HL-60 (cell line): ENCODE measurements at regions not wholly inside any gene's neighbourhood (a gene's known extent, or its start where the extent isn't known, plus 50 kb on each side); places are given as distances from the start of the nearest gene placed in this dataset.
"Not testable (repeated sequence)": the region's sequence is repeated elsewhere in the genome, so short reads cannot be mapped to it uniquely, and the experiment has no call there.

Experiments
- DNase-seq, 2 experiments: peaks; one replicate each; pipeline ENCODE4 v3.0.0-alpha.2; 2010 to 2020; ENCODE audit warnings: low read depth in 1 of 2, low spot score in 1 of 2
- H3K27ac ChIP-seq: fragments of 250-450 bp; sonication (Bioruptor Pico); replicated peaks from 2 replicates; pipeline ENCODE4 v1.5.1; 2020; ENCODE audit warnings: mild to moderate bottlenecking, moderate library complexity
- H3K27me3 ChIP-seq: fragments of 250-450 bp; sonication (Bioruptor Pico); 2 replicates; pipeline ENCODE4 v1.5.1; 2021; ENCODE audit warnings: mild to moderate bottlenecking, moderate library complexity; ENCODE audit not compliant: insufficient read depth, poor library complexity, severe bottlenecking
- H3K4me3 ChIP-seq: replicated peaks from 2 replicates; pipeline ENCODE4 v1.5.1; 2011; ENCODE audit warnings: mild to moderate bottlenecking, control low read depth, low read length; ENCODE audit not compliant: insufficient read depth
- CTCF ChIP-seq: IDR thresholded peaks from one replicate; pipeline ENCODE4 v1.5.1; 2011; ENCODE audit warnings: low read length, control low read depth, inconsistent platforms; ENCODE audit not compliant: insufficient read depth
- GABPA ChIP-seq: IDR thresholded peaks from 2 replicates; pipeline ENCODE4 v1.6.1; 2012; ENCODE audit warnings: low read depth
- POLR2AphosphoS5 ChIP-seq: IDR thresholded peaks from 2 replicates; pipeline ENCODE4 v1.6.1; 2012; ENCODE audit warnings: low read depth
- REST ChIP-seq: IDR thresholded peaks from 2 replicates; pipeline ENCODE4 v1.6.1; 2012; ENCODE audit warnings: low read depth; ENCODE audit not compliant: insufficient replicate concordance
- SPI1 ChIP-seq: IDR thresholded peaks from 2 replicates; pipeline ENCODE4 v1.6.1; 2012; ENCODE audit warnings: low read depth, mild to moderate bottlenecking, borderline replicate concordance

GRCh38 chr6:27544612-27545260 is 71.8 kb upstream of the ZNF184 start:
- Histone ChIP-seq H3K4me3 (no peak overlapping the region), H3K27ac (no peak overlapping the region), H3K27me3 (no peaks in the 10 kb centered on the region)
- no peak for DNase-seq
- TF ChIP-seq GABPA (no peak), CTCF (no peak), SPI1 (no peak), REST (no peak), POLR2AphosphoS5 (no peak)

- not testable (repeated sequence) for DNase-seq, H3K4me3 ChIP-seq, H3K27me3 ChIP-seq, H3K27ac ChIP-seq
Observed at GRCh38 chr6:27544135-27544534, 71.2 kb upstream of the ZNF184 start.

- TF ChIP-seq GABPA = no peak
- TF ChIP-seq SPI1 = no peak
- TF ChIP-seq POLR2AphosphoS5 = no peak
- TF ChIP-seq CTCF = no peak
- no peak for TF ChIP-seq REST
- no peak for DNase-seq
- H3K4me3 ChIP-seq = no peak overlapping the region
Observed at GRCh38 chr6:27542485-27542884, 69.6 kb upstream of the ZNF184 start.

GRCh38 chr6:27541933-27542297 is 69.0 kb upstream of the ZNF184 start:
- Histone ChIP-seq H3K27ac (no peak overlapping the region), H3K4me3 (no peak overlapping the region), H3K27me3 (no peaks in the 10 kb centered on the region)
- no peak for TF ChIP-seq POLR2AphosphoS5
- no peak for TF ChIP-seq REST
- no peak for TF ChIP-seq CTCF
- no peak for TF ChIP-seq SPI1
- TF ChIP-seq GABPA = no peak
- no peak for DNase-seq

More at GRCh38 chr6:27542485-27542884, 69.6 kb upstream of the ZNF184 start:
- no peaks in the 10 kb centered on the region for H3K27me3 ChIP-seq
- H3K27ac ChIP-seq = no peak overlapping the region
